ENCODE measurements at regions not wholly inside any gene's neighbourhood (a gene's known extent, or its start where the extent isn't known, plus 50 kb on each side); places are given as distances from the start of the nearest gene placed in this dataset.

DNA sequence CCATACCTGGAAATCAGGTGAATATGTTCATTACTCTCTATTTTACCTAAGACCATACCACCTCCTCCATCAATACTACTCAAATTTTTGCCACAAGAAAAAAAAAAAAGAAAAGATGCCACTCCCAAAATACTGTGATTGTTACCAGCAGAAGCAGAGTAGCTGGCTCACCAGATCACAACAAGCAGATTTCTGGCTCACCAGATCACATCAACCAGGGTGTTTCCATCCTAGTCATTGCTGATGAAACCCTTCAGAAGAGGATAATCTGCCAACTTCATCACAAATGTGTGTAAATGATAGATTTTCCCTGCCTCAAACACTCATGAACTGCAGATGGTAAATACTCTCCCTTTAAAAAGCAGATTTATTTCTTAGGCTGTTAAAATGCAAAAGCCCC, 109.7 kb upstream of the NAMPT start:
- TF ChIP-seq, protein P1, sequence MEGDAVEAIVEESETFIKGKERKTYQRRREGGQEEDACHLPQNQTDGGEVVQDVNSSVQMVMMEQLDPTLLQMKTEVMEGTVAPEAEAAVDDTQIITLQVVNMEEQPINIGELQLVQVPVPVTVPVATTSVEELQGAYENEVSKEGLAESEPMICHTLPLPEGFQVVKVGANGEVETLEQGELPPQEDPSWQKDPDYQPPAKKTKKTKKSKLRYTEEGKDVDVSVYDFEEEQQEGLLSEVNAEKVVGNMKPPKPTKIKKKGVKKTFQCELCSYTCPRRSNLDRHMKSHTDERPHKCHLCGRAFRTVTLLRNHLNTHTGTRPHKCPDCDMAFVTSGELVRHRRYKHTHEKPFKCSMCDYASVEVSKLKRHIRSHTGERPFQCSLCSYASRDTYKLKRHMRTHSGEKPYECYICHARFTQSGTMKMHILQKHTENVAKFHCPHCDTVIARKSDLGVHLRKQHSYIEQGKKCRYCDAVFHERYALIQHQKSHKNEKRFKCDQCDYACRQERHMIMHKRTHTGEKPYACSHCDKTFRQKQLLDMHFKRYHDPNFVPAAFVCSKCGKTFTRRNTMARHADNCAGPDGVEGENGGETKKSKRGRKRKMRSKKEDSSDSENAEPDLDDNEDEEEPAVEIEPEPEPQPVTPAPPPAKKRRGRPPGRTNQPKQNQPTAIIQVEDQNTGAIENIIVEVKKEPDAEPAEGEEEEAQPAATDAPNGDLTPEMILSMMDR (IDR thresholded peaks at IDR 0.05), result no peak
- TF ChIP-seq POLR2A (IDR thresholded peaks at IDR 0.05), result no peak
